ENCODE measurements at regions not wholly inside any gene's neighbourhood (a gene's known extent, or its start where the extent isn't known, plus 50 kb on each side); places are given as distances from the start of the nearest gene placed in this dataset.

- TF ChIP-seq ZNF462 (CRISPR knock-in tag; IDR thresholded peaks at IDR 0.05) (no peak), ZNF114 (CRISPR knock-in tag; IDR thresholded peaks at IDR 0.05) (no peak), EZH2phosphoT487 (IDR thresholded peaks at IDR 0.05; ENCODE audit: unreplicated experiment) (no peak)
Observed at GRCh38 chr5:38165435-38165834, 92.9 kb upstream of the EGFLAM start (continued).

- Histone ChIP-seq H3K9me2 (ENCODE audit: insufficient read depth) (no peaks in the 10 kb centered on the region), H3K36me3 (ENCODE audit: insufficient read depth) (no peaks in the 10 kb centered on the region), H3K4me2 (no peak overlapping the region), H2AFZ (no peak overlapping the region), H3K27ac (ENCODE audit: low read depth) (no peak overlapping the region), H3K27me3 (ENCODE audit: insufficient read depth) (no peaks in the 10 kb centered on the region), H4K20me1 (replicated peaks; ENCODE audit: insufficient read depth) (no peaks in the 10 kb centered on the region), H3K4me3 (no peak overlapping the region), H3K79me2 (replicated peaks; ENCODE audit: insufficient read depth) (no peaks in the 10 kb centered on the region), H3F3A (replicated peaks; ENCODE audit: low read depth) (no peaks in the 10 kb centered on the region), H3K4me1 (ENCODE audit: insufficient read depth) (peaks cover 14% of the 10 kb centered on the region; the same call in 1 of the 2 replicates)
- ATAC-seq = no peak
- Mint-ChIP-seq H3K9me3 (no peaks in the 10 kb centered on the region), H3K4me1 (peaks cover 26% of the 10 kb centered on the region), H3K27ac (no peak overlapping the region), H3K27me3 (ENCODE audit: insufficient read depth, low read depth, poor library complexity) (peaks cover 10% of the 10 kb centered on the region), H3K36me3 (ENCODE audit: low read depth) (no peaks in the 10 kb centered on the region), H3K4me3 (no peak overlapping the region)
- no peak for DNase-seq (ENCODE audit: low spot score)
- TF ChIP-seq, protein P1, sequence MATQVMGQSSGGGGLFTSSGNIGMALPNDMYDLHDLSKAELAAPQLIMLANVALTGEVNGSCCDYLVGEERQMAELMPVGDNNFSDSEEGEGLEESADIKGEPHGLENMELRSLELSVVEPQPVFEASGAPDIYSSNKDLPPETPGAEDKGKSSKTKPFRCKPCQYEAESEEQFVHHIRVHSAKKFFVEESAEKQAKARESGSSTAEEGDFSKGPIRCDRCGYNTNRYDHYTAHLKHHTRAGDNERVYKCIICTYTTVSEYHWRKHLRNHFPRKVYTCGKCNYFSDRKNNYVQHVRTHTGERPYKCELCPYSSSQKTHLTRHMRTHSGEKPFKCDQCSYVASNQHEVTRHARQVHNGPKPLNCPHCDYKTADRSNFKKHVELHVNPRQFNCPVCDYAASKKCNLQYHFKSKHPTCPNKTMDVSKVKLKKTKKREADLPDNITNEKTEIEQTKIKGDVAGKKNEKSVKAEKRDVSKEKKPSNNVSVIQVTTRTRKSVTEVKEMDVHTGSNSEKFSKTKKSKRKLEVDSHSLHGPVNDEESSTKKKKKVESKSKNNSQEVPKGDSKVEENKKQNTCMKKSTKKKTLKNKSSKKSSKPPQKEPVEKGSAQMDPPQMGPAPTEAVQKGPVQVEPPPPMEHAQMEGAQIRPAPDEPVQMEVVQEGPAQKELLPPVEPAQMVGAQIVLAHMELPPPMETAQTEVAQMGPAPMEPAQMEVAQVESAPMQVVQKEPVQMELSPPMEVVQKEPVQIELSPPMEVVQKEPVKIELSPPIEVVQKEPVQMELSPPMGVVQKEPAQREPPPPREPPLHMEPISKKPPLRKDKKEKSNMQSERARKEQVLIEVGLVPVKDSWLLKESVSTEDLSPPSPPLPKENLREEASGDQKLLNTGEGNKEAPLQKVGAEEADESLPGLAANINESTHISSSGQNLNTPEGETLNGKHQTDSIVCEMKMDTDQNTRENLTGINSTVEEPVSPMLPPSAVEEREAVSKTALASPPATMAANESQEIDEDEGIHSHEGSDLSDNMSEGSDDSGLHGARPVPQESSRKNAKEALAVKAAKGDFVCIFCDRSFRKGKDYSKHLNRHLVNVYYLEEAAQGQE (IDR thresholded peaks at IDR 0.05; ENCODE audit: unreplicated experiment) = no peak
- TF ChIP-seq JUNB (IDR thresholded peaks at IDR 0.05; ENCODE audit: unreplicated experiment) (no peak), CREB1 (CRISPR knock-in tag; IDR thresholded peaks at IDR 0.05; ENCODE audit: low read depth) (no peak), ZNF331 (CRISPR knock-in tag; IDR thresholded peaks at IDR 0.05; ENCODE audit: low read depth) (no peak), POLR2AphosphoS5 (IDR thresholded peaks at IDR 0.05; ENCODE audit: low read depth) (no peak), STAT1 (IDR thresholded peaks at IDR 0.05; ENCODE audit: unreplicated experiment) (no peak)
- TF ChIP-seq, protein P2, sequence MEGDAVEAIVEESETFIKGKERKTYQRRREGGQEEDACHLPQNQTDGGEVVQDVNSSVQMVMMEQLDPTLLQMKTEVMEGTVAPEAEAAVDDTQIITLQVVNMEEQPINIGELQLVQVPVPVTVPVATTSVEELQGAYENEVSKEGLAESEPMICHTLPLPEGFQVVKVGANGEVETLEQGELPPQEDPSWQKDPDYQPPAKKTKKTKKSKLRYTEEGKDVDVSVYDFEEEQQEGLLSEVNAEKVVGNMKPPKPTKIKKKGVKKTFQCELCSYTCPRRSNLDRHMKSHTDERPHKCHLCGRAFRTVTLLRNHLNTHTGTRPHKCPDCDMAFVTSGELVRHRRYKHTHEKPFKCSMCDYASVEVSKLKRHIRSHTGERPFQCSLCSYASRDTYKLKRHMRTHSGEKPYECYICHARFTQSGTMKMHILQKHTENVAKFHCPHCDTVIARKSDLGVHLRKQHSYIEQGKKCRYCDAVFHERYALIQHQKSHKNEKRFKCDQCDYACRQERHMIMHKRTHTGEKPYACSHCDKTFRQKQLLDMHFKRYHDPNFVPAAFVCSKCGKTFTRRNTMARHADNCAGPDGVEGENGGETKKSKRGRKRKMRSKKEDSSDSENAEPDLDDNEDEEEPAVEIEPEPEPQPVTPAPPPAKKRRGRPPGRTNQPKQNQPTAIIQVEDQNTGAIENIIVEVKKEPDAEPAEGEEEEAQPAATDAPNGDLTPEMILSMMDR (conservative IDR thresholded peaks at IDR 0.05; ENCODE audit: low read depth in 2 of 2) = no peak
- TF ChIP-seq, protein P3, sequence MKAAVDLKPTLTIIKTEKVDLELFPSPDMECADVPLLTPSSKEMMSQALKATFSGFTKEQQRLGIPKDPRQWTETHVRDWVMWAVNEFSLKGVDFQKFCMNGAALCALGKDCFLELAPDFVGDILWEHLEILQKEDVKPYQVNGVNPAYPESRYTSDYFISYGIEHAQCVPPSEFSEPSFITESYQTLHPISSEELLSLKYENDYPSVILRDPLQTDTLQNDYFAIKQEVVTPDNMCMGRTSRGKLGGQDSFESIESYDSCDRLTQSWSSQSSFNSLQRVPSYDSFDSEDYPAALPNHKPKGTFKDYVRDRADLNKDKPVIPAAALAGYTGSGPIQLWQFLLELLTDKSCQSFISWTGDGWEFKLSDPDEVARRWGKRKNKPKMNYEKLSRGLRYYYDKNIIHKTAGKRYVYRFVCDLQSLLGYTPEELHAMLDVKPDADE (IDR thresholded peaks at IDR 0.05) = no peak
Observed at GRCh38 chr5:38164776-38165399, 93.5 kb upstream of the EGFLAM start.
